Hippocampal formation (tissue), 2 donors: ENCODE measurements at regions not wholly inside any gene's neighbourhood (a gene's known extent, or its start where the extent isn't known, plus 50 kb on each side); places are given as distances from the start of the nearest gene placed in this dataset.
"Not testable (repeated sequence)": the region's sequence is repeated elsewhere in the genome, so short reads cannot be mapped to it uniquely, and the experiment has no call there.

ENCODE experiments used
- DNase-seq, 2 donors: peaks; one replicate each; lab custom pipeline; 2025; lab: John Stamatoyannopoulos, UW

- DNase-seq, result no peak
Measured at GRCh38 chr7:125127304-125127703, 197.7 kb upstream of the POT1 start.

- DNase-seq, result no peak
Measured at GRCh38 chr7:125126376-125126775, 196.8 kb upstream of the POT1 start.

GRCh38 chr7:125125315-125125714, 195.7 kb upstream of the POT1 start:
- no peak for DNase-seq

GRCh38 chr7:125122173-125122572, 192.5 kb upstream of the POT1 start:
- DNase-seq, result no peak

DNA sequence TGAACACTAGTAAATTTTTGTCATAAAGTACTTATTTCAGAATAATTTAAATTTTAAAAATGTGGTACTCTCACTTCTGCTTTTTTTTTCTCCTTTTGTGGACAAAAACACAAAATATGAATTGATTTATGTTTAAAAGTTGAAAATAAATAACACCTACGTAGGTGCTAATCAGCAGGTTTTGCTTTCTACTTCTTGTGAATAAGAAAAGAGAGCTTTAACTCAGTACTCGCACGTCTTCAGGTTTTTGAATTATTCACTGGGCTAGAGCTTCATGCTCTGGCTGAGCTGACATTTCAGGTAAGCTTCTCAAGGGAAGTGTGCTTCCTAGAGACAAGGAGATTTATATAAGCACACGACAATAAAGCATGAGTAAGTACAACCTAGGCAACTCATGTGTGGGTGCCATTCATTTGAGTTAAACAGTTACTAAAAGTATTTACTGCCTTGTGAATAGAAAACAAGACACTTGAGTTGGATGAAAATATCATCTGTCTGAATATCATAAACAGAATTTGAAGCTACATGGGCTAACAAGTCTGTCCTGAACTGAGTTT, 190.0 kb upstream of the POT1 start:
- DNase-seq, result no peak

GRCh38 chr7:125118444-125118843, 188.8 kb upstream of the POT1 start:
- DNase-seq, result no peak

GRCh38 chr7:125112850-125113249, 183.2 kb upstream of the POT1 start:
- no peak for DNase-seq

DNA sequence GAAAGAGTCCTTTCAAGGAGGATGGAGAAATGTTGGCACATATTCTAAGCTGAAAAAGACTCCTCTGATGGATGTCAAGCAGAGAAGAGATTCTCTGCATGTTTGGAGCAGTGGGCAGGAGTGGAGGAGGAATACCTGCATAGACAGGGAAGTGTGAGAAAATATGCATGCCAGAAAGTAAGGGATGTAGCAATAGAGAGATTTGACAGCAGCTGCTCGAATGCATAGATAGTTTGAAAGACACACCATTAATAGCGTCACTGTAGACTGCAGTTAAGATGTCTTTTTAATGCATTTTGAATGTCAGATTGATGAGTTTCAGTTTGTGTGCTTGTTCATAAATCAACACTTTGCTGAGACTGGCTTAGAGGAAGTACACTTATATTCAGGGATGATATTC, 169.9 kb upstream of the POT1 start:
- no peak for DNase-seq

DNA sequence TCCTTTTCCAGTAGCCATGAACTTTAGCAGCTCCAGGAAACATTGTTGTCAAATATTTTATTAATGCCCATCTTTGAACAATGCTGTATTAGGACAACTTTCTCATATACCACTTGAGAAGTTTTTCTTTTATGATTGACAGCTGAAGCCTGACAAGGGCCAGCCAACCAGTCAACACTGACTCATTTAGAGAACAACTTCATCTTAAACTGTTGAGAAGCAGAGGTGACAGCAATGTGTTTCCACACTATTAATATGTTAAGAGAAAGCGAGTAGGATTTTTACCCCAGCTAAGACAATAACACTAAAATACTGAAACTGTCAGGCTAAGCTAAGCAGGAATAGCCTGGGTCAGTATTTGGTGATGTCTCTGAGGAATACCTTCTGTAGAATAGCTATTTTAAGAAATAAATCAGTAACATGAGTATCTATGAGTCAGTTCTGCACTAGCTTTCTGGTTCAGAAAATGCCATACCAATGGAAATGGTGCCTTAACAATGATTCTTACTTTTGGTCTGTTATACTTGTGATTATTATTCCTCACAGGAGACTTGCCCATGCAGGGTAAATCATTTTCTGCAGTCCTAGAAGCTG, 168.8 kb upstream of the POT1 start:
- no peak for DNase-seq

DNA sequence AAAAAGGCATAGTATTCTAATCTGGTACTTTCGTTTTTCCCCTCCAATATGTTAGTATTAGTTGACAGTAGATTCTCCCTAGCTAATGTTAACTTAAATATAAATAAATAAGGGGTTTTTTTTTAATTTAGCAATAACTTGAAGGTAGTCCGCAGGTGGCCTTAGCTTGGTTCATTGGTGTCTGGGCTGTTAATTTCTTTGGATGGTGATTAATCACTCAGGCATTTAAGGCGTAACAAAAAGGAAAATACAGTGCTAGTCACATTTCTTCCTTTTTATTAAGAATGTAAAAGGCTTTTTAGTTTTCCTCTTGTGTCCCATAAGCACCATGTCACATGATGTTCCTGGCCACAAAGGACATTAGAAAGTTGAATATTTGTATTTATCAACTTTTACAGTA, 161.0 kb upstream of the POT1 start:
- DNase-seq, result no peak

- no peak for DNase-seq
Measured at GRCh38 chr7:125089171-125089570, 159.5 kb upstream of the POT1 start.

DNA sequence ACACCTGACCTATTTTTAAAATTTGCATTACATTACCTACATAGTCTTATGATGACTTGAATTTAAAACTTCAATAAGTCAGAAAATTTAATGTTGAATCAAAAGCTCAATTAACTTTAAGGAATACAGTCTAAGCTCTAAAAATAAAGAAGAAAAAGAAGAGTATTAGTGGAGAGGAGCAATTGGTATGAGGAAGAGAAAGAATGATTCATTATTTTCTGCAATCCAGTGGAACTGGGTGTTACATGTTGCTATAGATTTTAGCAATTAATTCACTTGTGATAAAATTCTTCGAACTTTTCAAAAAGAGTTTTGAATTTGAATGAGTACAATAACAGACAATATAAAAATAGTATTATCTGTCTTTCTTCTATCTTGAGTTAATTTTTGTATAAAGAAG, 158.9 kb upstream of the POT1 start:
- no peak for DNase-seq

DNA sequence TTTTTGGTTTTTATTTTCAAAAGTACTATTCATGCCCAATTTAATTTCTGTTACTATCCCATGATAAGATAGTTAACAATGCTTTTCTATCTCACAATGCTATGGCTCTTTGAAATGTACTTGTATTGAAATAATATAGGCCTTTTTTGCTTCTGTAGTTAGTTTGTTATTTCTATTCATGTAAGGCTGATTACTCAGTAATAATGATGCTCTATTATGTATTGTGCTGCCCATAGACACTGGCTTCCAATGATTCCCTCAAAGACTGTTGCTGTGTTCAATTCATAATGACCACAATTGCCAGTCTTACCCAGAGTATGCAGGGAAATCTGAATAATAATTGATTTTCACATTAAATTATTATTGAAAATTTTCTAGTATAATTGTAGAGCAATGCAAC, 155.5 kb upstream of the POT1 start:
- DNase-seq, result peak in 1 of 2 donors; percentile 39

DNA sequence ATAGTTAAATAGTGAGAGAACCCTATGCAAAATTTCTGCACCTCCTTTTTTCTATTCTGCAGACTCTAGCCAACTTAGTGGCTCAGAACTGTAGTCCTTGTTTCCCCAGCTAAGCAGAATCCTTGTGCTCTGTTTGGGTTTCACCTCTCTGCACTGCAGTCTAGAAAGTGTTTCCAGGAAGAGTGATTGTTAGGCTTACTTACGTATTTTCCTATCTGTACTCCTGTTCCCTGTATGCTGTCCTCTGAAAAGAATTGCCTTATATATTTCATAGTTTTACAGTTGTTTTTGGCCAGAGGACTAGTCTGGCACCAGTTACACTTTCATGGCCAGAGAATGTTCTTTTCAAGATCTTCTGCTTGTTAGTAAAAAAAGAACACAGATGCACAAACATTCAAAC, 154.6 kb upstream of the POT1 start:
- no peak for DNase-seq

GRCh38 chr7:125074141-125074540, 144.5 kb upstream of the POT1 start:
- DNase-seq, result no peak

- DNase-seq, result no peak
Measured at GRCh38 chr7:125065546-125065945, 135.9 kb upstream of the POT1 start.

- no peak for DNase-seq
Measured at GRCh38 chr7:125065001-125065400, 135.4 kb upstream of the POT1 start.

DNA sequence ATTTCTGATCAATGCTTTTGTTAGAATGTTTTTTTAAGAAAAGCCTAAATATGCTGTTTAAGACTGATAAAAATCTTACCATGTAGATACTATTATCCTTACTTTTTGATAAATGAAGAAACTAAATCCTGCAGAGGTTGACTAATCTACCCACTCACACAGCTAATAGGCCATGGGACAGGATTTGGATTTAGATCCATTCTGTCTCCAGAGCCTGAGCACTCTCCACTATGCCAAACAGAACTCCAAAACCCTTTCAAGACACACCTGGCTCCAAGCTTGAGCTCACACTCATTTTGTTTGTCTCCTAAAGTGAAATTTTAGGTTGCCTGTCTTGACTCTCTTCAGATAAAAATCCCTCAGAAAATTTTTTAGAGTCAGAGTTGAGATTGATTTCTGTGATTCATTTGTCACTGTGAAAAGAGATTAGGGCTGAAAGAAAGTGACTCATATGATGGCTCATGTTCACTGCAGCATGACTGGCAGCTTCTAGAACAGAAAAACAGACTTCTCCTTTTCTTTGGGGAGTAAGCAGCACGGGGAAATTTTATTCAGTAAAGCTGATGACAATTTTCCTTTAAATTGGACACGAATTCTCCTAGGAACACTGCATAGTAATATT, 132.3 kb upstream of the POT1 start:
- peak in 1 of 2 donors; percentile 38 for DNase-seq

DNA sequence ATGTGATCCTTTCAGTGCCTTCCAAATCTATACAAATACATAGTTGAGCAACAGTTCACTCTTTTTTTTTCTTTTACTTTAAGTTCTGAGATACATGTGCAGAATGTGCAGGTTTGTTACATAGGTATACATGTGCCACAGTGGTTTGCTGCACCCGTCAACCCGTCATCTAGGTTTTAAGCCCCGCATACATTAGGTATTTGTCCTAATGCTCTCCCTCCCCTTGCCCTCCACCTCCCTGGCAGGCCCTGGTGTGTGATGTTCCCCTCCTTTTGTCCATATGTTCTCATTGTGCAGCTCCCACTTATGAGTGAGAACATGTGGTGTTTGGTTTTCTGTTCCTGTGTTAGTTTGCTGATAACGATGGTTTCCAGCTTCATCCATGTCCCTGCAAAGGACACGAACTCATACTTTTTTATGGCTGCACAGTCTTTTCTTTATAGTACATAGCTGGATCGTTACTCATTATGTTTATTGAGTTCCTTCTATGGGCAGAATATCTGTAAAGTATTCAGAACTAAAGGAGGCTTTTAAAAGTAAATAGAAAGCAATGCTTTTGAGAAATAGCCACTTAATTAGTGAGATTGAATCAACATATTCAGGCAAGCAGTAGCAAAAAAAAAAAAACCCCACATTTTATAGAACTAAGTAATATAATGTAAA, 131.6 kb upstream of the POT1 start:
- DNase-seq, result not testable (repeated sequence)

- DNase-seq, result peak in 1 of 2 donors; percentile 54
Measured at GRCh38 chr7:125059861-125060456, 130.3 kb upstream of the POT1 start.

- DNase-seq, result no peak
Measured at GRCh38 chr7:125057963-125058362, 128.3 kb upstream of the POT1 start.

- no peak for DNase-seq
Measured at GRCh38 chr7:125055376-125055775, 125.8 kb upstream of the POT1 start.

DNA sequence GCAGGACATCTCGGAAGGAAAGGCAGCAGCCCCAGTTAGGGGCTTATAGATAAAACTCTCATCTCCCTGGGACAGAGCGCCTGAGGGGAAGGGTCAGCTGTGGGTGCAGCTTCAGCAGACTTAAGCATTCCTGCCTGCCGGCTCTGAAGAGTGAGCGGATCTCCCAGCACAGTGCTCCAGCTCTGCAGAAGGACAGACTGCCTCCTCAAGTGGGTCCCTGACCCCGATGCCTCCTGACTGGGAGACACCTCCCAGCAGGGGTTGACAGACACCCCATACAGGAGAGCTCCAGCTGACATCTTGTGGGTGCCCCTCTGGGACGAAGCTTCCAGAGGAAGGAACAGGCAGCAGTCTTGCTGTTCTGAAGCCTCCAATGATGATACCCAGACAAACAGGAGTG, 117.1 kb upstream of the POT1 start:
- no peak for DNase-seq
